ENCODE measurements at regions not wholly inside any gene's neighbourhood (a gene's known extent, or its start where the extent isn't known, plus 50 kb on each side); places are given as distances from the start of the nearest gene placed in this dataset.

- no peak for DNase-seq
- H3K79me2 ChIP-seq (ENCODE audit: control insufficient read depth, insufficient read depth, low read length), result no peaks in the 10 kb centered on the region
Measured at GRCh38 chr7:46150721-46151120, 229.6 kb upstream of the IGFBP3 start.

GRCh38 chr7:46150202-46150601, 229.1 kb upstream of the IGFBP3 start:
- intact Hi-C loops (cut with micrococcal nuclease), result no loop called here
- no peaks in the 10 kb centered on the region for H3K4me1 ChIP-seq (ENCODE audit: control insufficient read depth in 2 of 2, insufficient read depth in 2 of 2, low read length in 2 of 2)
- no peak overlapping the region for H3K27ac ChIP-seq (ENCODE audit: low read length in 2 of 2)
- Mint-ChIP-seq H3K9me3 (ENCODE audit: insufficient read depth) (no peaks in the 10 kb centered on the region), H3K27me3 (no peaks in the 10 kb centered on the region), H3K27ac (no peak overlapping the region), H3K4me3 (no peak overlapping the region), H3K4me1 (no peaks in the 10 kb centered on the region)
- H3K9me3 ChIP-seq (ENCODE audit: control extremely low read depth in 1 of 3, control insufficient read depth in 2 of 3, insufficient read depth in 1 of 3, low read length in 2 of 3), result no peaks in the 10 kb centered on the region
- ATAC-seq (ENCODE audit: low read depth), result no peak
- no peaks in the 10 kb centered on the region for H3K79me2 ChIP-seq (ENCODE audit: control insufficient read depth, insufficient read depth, low read length)
- ChIA-PET POLR2A (no interaction called here), CTCF (no interaction called here)
- H4K20me1 ChIP-seq (ENCODE audit: control insufficient read depth, insufficient read depth, low read length, poor library complexity, severe bottlenecking), result no peaks in the 10 kb centered on the region
- no peaks in the 10 kb centered on the region for H3K36me3 ChIP-seq (replicated peaks in 1 of 2; ENCODE audit: control extremely low read depth in 1 of 2, control insufficient read depth in 1 of 2, extremely low read depth in 1 of 2, insufficient read depth in 2 of 2, low read length in 1 of 2)
- H2AFZ ChIP-seq (ENCODE audit: insufficient read depth, low read depth, low read length, poor library complexity, severe bottlenecking), result no peak overlapping the region
- no peak overlapping the region for H3K9ac ChIP-seq (ENCODE audit: low read length)
- whole genome bisulfite sequencing (ENCODE audit: insufficient coverage), result 100% methylated on average over 1 of the region's 1 CpG
- H3K27me3 ChIP-seq (replicated peaks in 1 of 4; ENCODE audit: control extremely low read depth in 1 of 4, control insufficient read depth in 3 of 4, insufficient read depth in 4 of 4, low read length in 3 of 4), result no peaks in the 10 kb centered on the region
- DNase-seq, result no peak
- no peak overlapping the region for H3K4me2 ChIP-seq (replicated peaks; ENCODE audit: low read depth, low read length, poor library complexity, severe bottlenecking)
- no peak overlapping the region for H3K4me3 ChIP-seq (ENCODE audit: control extremely low read depth in 1 of 5, extremely low read depth in 1 of 5, insufficient read depth in 1 of 5, low read depth in 2 of 5, low read length in 4 of 5)
- TF ChIP-seq EZH2 (IDR thresholded peaks at IDR 0.05; ENCODE audit: borderline replicate concordance, insufficient read depth, low read depth, low read length, poor library complexity, severe bottlenecking), result no peak
- no peak for TF ChIP-seq CTCF (IDR thresholded peaks at IDR 0.05)

More at GRCh38 chr7:46150721-46151120, 229.6 kb upstream of the IGFBP3 start:
- H3K9me3 Mint-ChIP-seq (ENCODE audit: insufficient read depth), result no peaks in the 10 kb centered on the region
- Histone ChIP-seq H3K27me3 (replicated peaks in 1 of 4; ENCODE audit: control extremely low read depth in 1 of 4, control insufficient read depth in 3 of 4, insufficient read depth in 4 of 4, low read length in 3 of 4) (no peaks in the 10 kb centered on the region), H3K4me2 (replicated peaks; ENCODE audit: low read depth, low read length, poor library complexity, severe bottlenecking) (no peak overlapping the region), H2AFZ (ENCODE audit: insufficient read depth, low read depth, low read length, poor library complexity, severe bottlenecking) (no peak overlapping the region), H3K9ac (ENCODE audit: low read length) (no peak overlapping the region), H3K4me3 (ENCODE audit: control extremely low read depth in 1 of 5, extremely low read depth in 1 of 5, insufficient read depth in 1 of 5, low read depth in 2 of 5, low read length in 4 of 5) (no peak overlapping the region), H3K9me3 (ENCODE audit: control extremely low read depth in 1 of 3, control insufficient read depth in 2 of 3, insufficient read depth in 1 of 3, low read length in 2 of 3) (no peaks in the 10 kb centered on the region), H4K20me1 (ENCODE audit: control insufficient read depth, insufficient read depth, low read length, poor library complexity, severe bottlenecking) (no peaks in the 10 kb centered on the region), H3K4me1 (ENCODE audit: control insufficient read depth in 2 of 2, insufficient read depth in 2 of 2, low read length in 2 of 2) (no peaks in the 10 kb centered on the region), H3K27ac (ENCODE audit: low read length in 2 of 2) (no peak overlapping the region), H3K36me3 (replicated peaks in 1 of 2; ENCODE audit: control extremely low read depth in 1 of 2, control insufficient read depth in 1 of 2, extremely low read depth in 1 of 2, insufficient read depth in 2 of 2, low read length in 1 of 2) (no peaks in the 10 kb centered on the region)
- no peak for ATAC-seq (ENCODE audit: low read depth)
- H3K27me3 Mint-ChIP-seq, result no peaks in the 10 kb centered on the region
- CTCF ChIA-PET, result no interaction called here
- no peak overlapping the region for H3K4me3 Mint-ChIP-seq
- POLR2A ChIA-PET, result no interaction called here
- no peak for TF ChIP-seq CTCF (IDR thresholded peaks at IDR 0.05)
- no peak for TF ChIP-seq EZH2 (IDR thresholded peaks at IDR 0.05; ENCODE audit: borderline replicate concordance, insufficient read depth, low read depth, low read length, poor library complexity, severe bottlenecking)
- no peaks in the 10 kb centered on the region for H3K4me1 Mint-ChIP-seq
- H3K27ac Mint-ChIP-seq, result no peak overlapping the region
- intact Hi-C loops (cut with micrococcal nuclease), result no loop called here
